ENCODE measurements at regions not wholly inside any gene's neighbourhood (a gene's known extent, or its start where the extent isn't known, plus 50 kb on each side); places are given as distances from the start of the nearest gene placed in this dataset.

DNA sequence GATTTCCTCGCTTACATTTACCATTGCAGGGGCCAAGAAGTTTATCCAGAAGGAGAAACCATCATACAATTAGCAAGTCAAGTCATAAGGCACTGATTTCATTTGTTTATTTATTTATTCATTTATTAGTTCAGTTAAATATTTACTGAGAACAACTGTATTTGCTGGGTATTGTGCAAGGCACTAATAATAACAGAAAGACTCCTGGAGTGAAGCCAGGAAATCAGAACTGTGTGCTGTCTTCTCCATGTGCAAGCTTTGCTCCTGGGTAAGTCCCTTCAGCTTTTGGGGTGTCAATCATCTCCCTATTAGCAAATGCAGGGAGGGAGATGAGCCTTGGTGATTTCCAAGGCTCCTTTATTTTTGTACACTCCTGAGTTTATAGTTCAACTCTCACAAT is 341.6 kb upstream of the MEIS1 start:
- TF ChIP-seq, protein P1, sequence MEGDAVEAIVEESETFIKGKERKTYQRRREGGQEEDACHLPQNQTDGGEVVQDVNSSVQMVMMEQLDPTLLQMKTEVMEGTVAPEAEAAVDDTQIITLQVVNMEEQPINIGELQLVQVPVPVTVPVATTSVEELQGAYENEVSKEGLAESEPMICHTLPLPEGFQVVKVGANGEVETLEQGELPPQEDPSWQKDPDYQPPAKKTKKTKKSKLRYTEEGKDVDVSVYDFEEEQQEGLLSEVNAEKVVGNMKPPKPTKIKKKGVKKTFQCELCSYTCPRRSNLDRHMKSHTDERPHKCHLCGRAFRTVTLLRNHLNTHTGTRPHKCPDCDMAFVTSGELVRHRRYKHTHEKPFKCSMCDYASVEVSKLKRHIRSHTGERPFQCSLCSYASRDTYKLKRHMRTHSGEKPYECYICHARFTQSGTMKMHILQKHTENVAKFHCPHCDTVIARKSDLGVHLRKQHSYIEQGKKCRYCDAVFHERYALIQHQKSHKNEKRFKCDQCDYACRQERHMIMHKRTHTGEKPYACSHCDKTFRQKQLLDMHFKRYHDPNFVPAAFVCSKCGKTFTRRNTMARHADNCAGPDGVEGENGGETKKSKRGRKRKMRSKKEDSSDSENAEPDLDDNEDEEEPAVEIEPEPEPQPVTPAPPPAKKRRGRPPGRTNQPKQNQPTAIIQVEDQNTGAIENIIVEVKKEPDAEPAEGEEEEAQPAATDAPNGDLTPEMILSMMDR (IDR thresholded peaks at IDR 0.05), result no peak
- no peak for TF ChIP-seq POLR2A (IDR thresholded peaks at IDR 0.05)
